ENCODE measurements at regions not wholly inside any gene's neighbourhood (a gene's known extent, or its start where the extent isn't known, plus 50 kb on each side); places are given as distances from the start of the nearest gene placed in this dataset.

- Histone ChIP-seq H3K9ac (replicated peaks in 1 of 4; ENCODE audit: extremely low read depth in 1 of 4, low read depth in 3 of 4, low read length in 3 of 4) (no peak overlapping the region), H3K79me2 (ENCODE audit: control insufficient read depth in 1 of 2, insufficient read depth in 2 of 2, low read length in 2 of 2) (no peaks in the 10 kb centered on the region), H3K56ac (replicated peaks; ENCODE audit: insufficient read length, low read depth, low read length) (no peak overlapping the region), H4K20me1 (replicated peaks in 1 of 2; ENCODE audit: control insufficient read depth in 1 of 2, insufficient read depth in 2 of 2, low read length in 2 of 2) (peaks cover 0 to 1% of the 10 kb centered on the region in 2 experiments), H3K79me1 (ENCODE audit: low read depth, low read length) (no peaks in the 10 kb centered on the region), H3K23me2 (ENCODE audit: low read depth, low read length) (peaks cover 26% of the 10 kb centered on the region), H3K27me3 (replicated peaks in 1 of 4; ENCODE audit: control insufficient read depth in 3 of 4, extremely low read depth in 1 of 4, insufficient read depth in 3 of 4, low read length in 3 of 4) (peaks cover 0 to 17% (median 8%) of the 10 kb centered on the region in 4 experiments; a peak in 6 of 7 replicates), H2BK15ac (ENCODE audit: low read length) (no peak overlapping the region), H4K5ac (ENCODE audit: insufficient read length, low read depth, low read length) (no peak overlapping the region), H2AK5ac (ENCODE audit: low read depth, low read length) (no peak overlapping the region), H3K14ac (ENCODE audit: insufficient read length) (no peak overlapping the region), H4K8ac (ENCODE audit: extremely low read depth, insufficient read depth, low read length) (no peak overlapping the region), H3K23ac (ENCODE audit: insufficient read length) (no peak overlapping the region), H3K4me2 (ENCODE audit: insufficient read depth in 1 of 2, low read depth in 2 of 2, low read length in 2 of 2) (peak overlapping the region; percentile 96 to 100), H2BK120ac (replicated peaks; ENCODE audit: low read depth, low read length) (no peak overlapping the region), H3K4me3 (ENCODE audit: extremely low read depth in 1 of 4, insufficient read depth in 2 of 4, low read depth in 3 of 4, low read length in 4 of 4) (peak overlapping the region; percentile 66 to 80 (median 76)), H2BK20ac (ENCODE audit: low read length) (no peak overlapping the region), H2AFZ (ENCODE audit: low read length) (0 out of 2 replicates have a peak overlapping the region, but pooled peaks have one; percentile 9), H4K91ac (replicated peaks; ENCODE audit: insufficient read length, low read length) (no peak overlapping the region), H3K27ac (ENCODE audit: low read depth, low read length) (no peak overlapping the region), H2BK12ac (ENCODE audit: low read depth, low read length) (no peak overlapping the region), H3K9me3 (ENCODE audit: insufficient read depth in 2 of 2, low read depth in 1 of 2, low read length in 1 of 2) (no peaks in the 10 kb centered on the region), H3K4ac (replicated peaks; ENCODE audit: insufficient read length, low read depth, low read length) (no peak overlapping the region), H3K4me1 (replicated peaks in 1 of 4; ENCODE audit: control insufficient read depth in 3 of 4, insufficient read depth in 4 of 4, low read length in 3 of 4) (peaks cover 6 to 18% (median 12%) of the 10 kb centered on the region in 4 experiments), H3K36me3 (ENCODE audit: control insufficient read depth in 2 of 4, insufficient read depth in 4 of 4, low read length in 3 of 4) (no peaks in the 10 kb centered on the region; a peak in 1 of 8 replicates), H2BK5ac (ENCODE audit: low read depth, low read length) (no peak overlapping the region), H3K18ac (ENCODE audit: extremely low read depth, low read length) (0 out of 2 replicates have a peak overlapping the region, but pooled peaks have one; percentile 75)
- DNase-seq (ENCODE audit: low read depth in 1 of 2, low spot score in 2 of 2) = peak in 1 of 2 experiments; percentile 63
- FAIRE-seq = peak; percentile 75
- CTCF ChIA-PET (ENCODE audit: partially characterized antibody) = interaction anchor here (0.6 to 1.8 kb wide), 28 partner anchors 8 to 1291 kb away, joined by 3 to 11 read pairs (median 3); no protein-coding TSS in a partner anchor
- POLR2A ChIA-PET (ENCODE audit: partially characterized antibody) = interaction anchor here (0.6 to 4.2 kb wide), 9 partner anchors 8 to 243 kb away, joined by 3 to 28 read pairs (median 3); partner anchors contain the start of gene DHX15
- 5% methylated on average over 13 of the region's 13 CpGs; no CpG with 5 or more reads in 1 of the 2 experiments for WGBS, 2 experiments (ENCODE audit: extremely low coverage in 1 of 2, insufficient coverage in 1 of 2, insufficient read length in 1 of 2, insufficient replicate concordance in 2 of 2, low coverage in 1 of 2, low lambda C conversion rate in 2 of 2, missing lambda C conversion rate in 1 of 2)
- TF ChIP-seq, protein P1, sequence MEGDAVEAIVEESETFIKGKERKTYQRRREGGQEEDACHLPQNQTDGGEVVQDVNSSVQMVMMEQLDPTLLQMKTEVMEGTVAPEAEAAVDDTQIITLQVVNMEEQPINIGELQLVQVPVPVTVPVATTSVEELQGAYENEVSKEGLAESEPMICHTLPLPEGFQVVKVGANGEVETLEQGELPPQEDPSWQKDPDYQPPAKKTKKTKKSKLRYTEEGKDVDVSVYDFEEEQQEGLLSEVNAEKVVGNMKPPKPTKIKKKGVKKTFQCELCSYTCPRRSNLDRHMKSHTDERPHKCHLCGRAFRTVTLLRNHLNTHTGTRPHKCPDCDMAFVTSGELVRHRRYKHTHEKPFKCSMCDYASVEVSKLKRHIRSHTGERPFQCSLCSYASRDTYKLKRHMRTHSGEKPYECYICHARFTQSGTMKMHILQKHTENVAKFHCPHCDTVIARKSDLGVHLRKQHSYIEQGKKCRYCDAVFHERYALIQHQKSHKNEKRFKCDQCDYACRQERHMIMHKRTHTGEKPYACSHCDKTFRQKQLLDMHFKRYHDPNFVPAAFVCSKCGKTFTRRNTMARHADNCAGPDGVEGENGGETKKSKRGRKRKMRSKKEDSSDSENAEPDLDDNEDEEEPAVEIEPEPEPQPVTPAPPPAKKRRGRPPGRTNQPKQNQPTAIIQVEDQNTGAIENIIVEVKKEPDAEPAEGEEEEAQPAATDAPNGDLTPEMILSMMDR (IDR thresholded peaks at IDR 0.05; ENCODE audit: control extremely low read depth in 1 of 3, insufficient read depth in 1 of 3, low read depth in 1 of 3, low read length in 3 of 3) = peak in 1 of 3 experiments; percentile 27; a peak in 2 of 4 replicates
- TF ChIP-seq CHD2 (IDR thresholded peaks at IDR 0.05; ENCODE audit: low read length) (no peak), EGR1 (IDR thresholded peaks at IDR 0.05; ENCODE audit: borderline replicate concordance, low read depth, low read length) (no peak), RAD21 (IDR thresholded peaks at IDR 0.05 in 1 of 2, conservative IDR thresholded peaks at IDR 0.05 in 1 of 2; ENCODE audit: low read depth in 2 of 2, low read length in 2 of 2) (peak; percentile 12 to 17; a peak in 2 of 4 replicates), EP300 (IDR thresholded peaks at IDR 0.05; ENCODE audit: borderline replicate concordance in 1 of 2, low read depth in 2 of 2, low read length in 2 of 2) (0 out of 3 replicates have a peak, but pooled peaks of 1 of the 2 experiments have one; percentile 0)
These were observed 111.0 kb downstream of the DHX15 start for GRCh38 chr4:24473309-24473721.
